IMR-90 (cell line): ENCODE measurements at regions not wholly inside any gene's neighbourhood (a gene's known extent, or its start where the extent isn't known, plus 50 kb on each side); places are given as distances from the start of the nearest gene placed in this dataset.

Experiments used
- ATAC-seq: fragments of 200-7000 bp; cut with Tn5 transposase; 2 replicates; pipeline ENCODE4 v1.9.1; 2020; ENCODE audit warnings: low read depth, mild to moderate bottlenecking, moderate library complexity
- BruUV-seq: library from RNA; stranded (reverse); fragments of 400-500 nt; replicated peaks from 2 replicates; lab custom pipeline; 2021; lab: Mats Ljungman, UMichigan
- CTCF ChIA-PET: fragments of 300-600 bp; formaldehyde crosslinking; extraction: SDS; loops from one replicate; lab custom pipeline; 2021; ENCODE audit warnings: antibody characterized with exemption; lab: Yijun Ruan, JAX
- POLR2A ChIA-PET: fragments of 300-600 bp; sonication (Branson Sonifier 250); formaldehyde crosslinking; loops from one replicate; lab custom pipeline; 2022; ENCODE audit warnings: antibody characterized with exemption; ENCODE audit not compliant: unreplicated experiment; lab: Charles Lee
- DNase-seq: peaks from one replicate; pipeline ENCODE4 v3.0.0; 2013
- H2AFZ ChIP-seq: replicated peaks from 2 replicates; pipeline ENCODE3; 2013; ENCODE audit warnings: low read length, mild to moderate bottlenecking; ENCODE audit not compliant: poor library complexity
- H2AK5ac ChIP-seq: 2 replicates; pipeline ENCODE4 v1.6.1; 2013; ENCODE audit warnings: low read depth, low read length, inconsistent platforms
- H2AK9ac ChIP-seq: replicated peaks from 2 replicates; pipeline ENCODE3; 2013; ENCODE audit warnings: mild to moderate bottlenecking, low read depth, low read length, moderate library complexity; ENCODE audit not compliant: poor library complexity
- H2BK120ac ChIP-seq: 2 replicates; pipeline ENCODE4 v1.6.1; 2013; ENCODE audit warnings: low read depth, low read length, inconsistent platforms
- H2BK15ac ChIP-seq: 3 replicates; pipeline ENCODE4 v1.6.1; 2013; ENCODE audit warnings: low read depth, low read length, inconsistent platforms
- H2BK20ac ChIP-seq: 2 replicates; pipeline ENCODE4 v1.6.1; 2013; ENCODE audit warnings: low read depth, mild to moderate bottlenecking, inconsistent platforms, low read length, moderate library complexity
- H2BK5ac ChIP-seq: 2 replicates; pipeline ENCODE4 v1.6.1; 2013; ENCODE audit warnings: mild to moderate bottlenecking, low read depth, low read length, inconsistent platforms; ENCODE audit not compliant: poor library complexity, severe bottlenecking
- H3K14ac ChIP-seq: replicated peaks from 2 replicates; pipeline ENCODE4 v1.6.1; 2013; ENCODE audit warnings: low read depth, low read length, inconsistent platforms
- H3K18ac ChIP-seq: 2 replicates; pipeline ENCODE4 v1.6.1; 2013; ENCODE audit warnings: low read depth, low read length, control low read depth
- H3K23ac ChIP-seq: 2 replicates; pipeline ENCODE4 v1.6.1; 2013; ENCODE audit warnings: low read depth, low read length, inconsistent platforms
- H3K27ac ChIP-seq: 2 replicates; pipeline ENCODE4 v1.5.1; 2013; ENCODE audit warnings: mild to moderate bottlenecking, control low read depth, low read length; ENCODE audit not compliant: insufficient read depth
- H3K27me3 ChIP-seq: 2 replicates; pipeline ENCODE4 v1.6.1; 2013; ENCODE audit warnings: low read length; ENCODE audit not compliant: control insufficient read depth, insufficient read depth
- H3K36me3 ChIP-seq: 2 replicates; pipeline ENCODE4 v1.6.1; 2013; ENCODE audit warnings: low read length, mixed read lengths; ENCODE audit not compliant: control insufficient read depth, insufficient read depth
- H3K4ac ChIP-seq: 2 replicates; pipeline ENCODE4 v1.6.1; 2013; ENCODE audit warnings: low read depth, low read length, inconsistent platforms
- H3K4me1 ChIP-seq: 2 replicates; pipeline ENCODE4 v1.6.1; 2013; ENCODE audit warnings: low read length, mixed read lengths; ENCODE audit not compliant: control insufficient read depth, insufficient read depth
- H3K4me2 ChIP-seq: 2 replicates; pipeline ENCODE4 v1.6.1; 2013; ENCODE audit warnings: low read depth, mild to moderate bottlenecking, control low read depth, low read length, moderate library complexity
- H3K4me3 ChIP-seq: 2 replicates; pipeline ENCODE4 v1.5.1; 2013; ENCODE audit warnings: low read depth, mild to moderate bottlenecking, control low read depth, low read length, moderate library complexity; ENCODE audit not compliant: insufficient read depth
- H3K56ac ChIP-seq: 2 replicates; pipeline ENCODE4 v1.6.1; 2013; ENCODE audit warnings: low read length, inconsistent platforms; ENCODE audit not compliant: insufficient read depth; ENCODE audit errors: extremely low read depth
- H3K79me1 ChIP-seq, 2 experiments: 2 replicates each; pipeline ENCODE4 v1.6.1; 2013; ENCODE audit warnings: low read length in 2 of 2, inconsistent platforms in 1 of 2, low read depth in 1 of 2
- H3K9ac ChIP-seq: 2 replicates; pipeline ENCODE4 v1.6.1; 2013; ENCODE audit warnings: low read depth, low read length, control low read depth
- H3K9me1 ChIP-seq: 2 replicates; pipeline ENCODE4 v1.6.1; 2013; ENCODE audit warnings: low read length, inconsistent platforms; ENCODE audit not compliant: insufficient read depth
- H3K9me3 ChIP-seq: 2 replicates; pipeline ENCODE4 v1.6.1; 2013; ENCODE audit warnings: low read length; ENCODE audit not compliant: control insufficient read depth, insufficient read depth
- H4K20me1 ChIP-seq: 2 replicates; pipeline ENCODE4 v1.6.1; 2013; ENCODE audit warnings: low read length, inconsistent platforms; ENCODE audit not compliant: insufficient read depth
- H4K5ac ChIP-seq: 2 replicates; pipeline ENCODE4 v1.6.1; 2013; ENCODE audit warnings: mild to moderate bottlenecking, low read depth, low read length, control low read depth
- H4K8ac ChIP-seq, 2 experiments: 2 replicates each; pipeline ENCODE4 v1.6.1; 2013; ENCODE audit warnings: low read depth in 2 of 2, low read length in 2 of 2, control low read depth in 1 of 2, inconsistent platforms in 1 of 2
- H4K91ac ChIP-seq: 2 replicates; pipeline ENCODE4 v1.6.1; 2013; ENCODE audit warnings: low read depth, low read length, inconsistent platforms; ENCODE audit not compliant: insufficient read depth
- MAFK ChIP-seq: IDR thresholded peaks from 2 replicates; pipeline ENCODE4 v1.6.1; 2012; ENCODE audit warnings: low read depth, low read length, improper control_type of control experiment
- SMC3 ChIP-seq: fragments of 150-350 bp; IDR thresholded peaks from 2 replicates; pipeline ENCODE4 v1.6.1; 2016; ENCODE audit warnings: low read depth, mild to moderate bottlenecking, antibody characterized with exemption, low read length, moderate library complexity
- WGBS, 2 experiments: methylation state at CpG; one replicate each; pipeline versions ENCODE4 v1.1.5 to v1.1.7; 2013; ENCODE audit warnings: missing lambda C conversion rate in 2 of 2; ENCODE audit not compliant: insufficient read length in 1 of 2; ENCODE audit errors: extremely low coverage in 2 of 2; 5-methylcytosine and 5-hydroxymethylcytosine counted together
- dilution Hi-C: fragments of 300-500 bp; cut with HindIII; formaldehyde crosslinking; loops from one replicate; pipeline ENCODE4 v1.14.3; 2018; ENCODE audit warnings: low sequenced_read_pairs; ENCODE audit not compliant: unreplicated experiment
- in situ Hi-C: fragments of 300-500 bp; cut with MboI; formaldehyde crosslinking; loops from 3 replicates; pipeline ENCODE4 v1.14.3; 2019; ENCODE audit warnings: low sequenced_read_pairs, inconsistent platforms, mixed read lengths
- intact Hi-C: fragments of 100-400 bp; cut with micrococcal nuclease; formaldehyde crosslinking; loops from 2 replicates; pipeline ENCODE4 v1.10.0; 2022

DNA sequence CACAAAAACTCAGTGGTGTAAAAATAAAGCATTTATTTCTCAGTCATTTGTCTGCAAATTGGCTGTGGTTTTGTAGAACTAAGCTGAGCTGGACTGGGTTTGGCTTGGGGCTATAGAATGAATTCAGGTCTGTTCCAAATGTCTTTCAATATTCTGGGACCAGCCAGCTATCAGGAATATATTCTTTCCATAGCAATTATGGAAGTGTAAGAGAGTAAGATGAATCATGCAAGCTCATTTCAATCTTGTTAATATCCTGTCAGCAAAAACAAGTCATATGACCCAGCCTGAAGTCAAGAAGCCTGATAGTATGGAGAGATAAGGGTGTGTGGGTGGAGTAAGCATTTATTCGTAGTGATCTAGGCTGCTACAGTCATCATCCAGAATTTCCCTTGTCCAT is 481.0 kb upstream of the CDH2 start:
- Histone ChIP-seq H3K18ac (no peak overlapping the region), H3K56ac (no peak overlapping the region), H3K27ac (no peak overlapping the region), H2BK15ac (no peak overlapping the region), H2AFZ (no peak overlapping the region), H3K4ac (no peak overlapping the region), H3K9ac (no peak overlapping the region), H4K20me1 (no peaks in the 10 kb centered on the region), H3K4me3 (no peak overlapping the region), H4K91ac (no peak overlapping the region), H2BK20ac (no peak overlapping the region), H3K9me3 (no peaks in the 10 kb centered on the region; the same call in 1 of the 2 replicates), H3K14ac (no peak overlapping the region), H3K79me1 (no peaks in the 10 kb centered on the region), H2BK5ac (no peak overlapping the region), H3K9me1 (no peaks in the 10 kb centered on the region), H2AK9ac (no peak overlapping the region), H3K4me2 (no peak overlapping the region), H2AK5ac (no peak overlapping the region), H4K8ac (no peak overlapping the region), H3K4me1 (no peaks in the 10 kb centered on the region), H3K27me3 (no peaks in the 10 kb centered on the region), H2BK120ac (no peak overlapping the region), H3K23ac (no peak overlapping the region), H3K36me3 (no peaks in the 10 kb centered on the region), H4K5ac (no peak overlapping the region)
- no peak for TF ChIP-seq SMC3
- no peak for TF ChIP-seq MAFK
- POLR2A ChIA-PET: no interaction called here
- CTCF ChIA-PET: no interaction called here
- DNase-seq (no peak), ATAC-seq (no peak)
- WGBS, 2 experiments: no CpG with 5 or more reads among the region's 1 CpG
- dilution Hi-C loops: no loop called here
- intact Hi-C loops: no loop called here
- BruUV-seq: no TSS peak
- in situ Hi-C loops: no loop called here
